ENCODE measurements at regions not wholly inside any gene's neighbourhood (a gene's known extent, or its start where the extent isn't known, plus 50 kb on each side); places are given as distances from the start of the nearest gene placed in this dataset.

GRCh38 chr18:68505178-68505574, 209.7 kb downstream of the TMX3 start:
- H3K36me3 ChIP-seq (ENCODE audit: control insufficient read depth in 4 of 4, insufficient read depth in 3 of 4, low read depth in 1 of 4, low read length in 3 of 4): no peaks in the 10 kb centered on the region
- no peak for DNase-seq (ENCODE audit: low spot score)
- H3K9me3 ChIP-seq (ENCODE audit: control insufficient read depth in 4 of 4, low read length in 3 of 4): no peaks in the 10 kb centered on the region
- H3K27me3 ChIP-seq (ENCODE audit: control insufficient read depth in 4 of 4, insufficient read depth in 4 of 4, low read length in 3 of 4): peaks cover 0 to 6% (median 0%) of the 10 kb centered on the region in 4 donors
- no peak overlapping the region for H3K4me3 ChIP-seq (ENCODE audit: low read depth in 1 of 3, low read length in 3 of 3)
- H3K4me1 ChIP-seq (ENCODE audit: control insufficient read depth in 4 of 4, insufficient read depth in 4 of 4, low read length in 3 of 4): no peaks in the 10 kb centered on the region
- WGBS: 66% methylated on average over 3 of the region's 3 CpGs
- TF ChIP-seq JUND (IDR thresholded peaks at IDR 0.05) (no peak), CTCF (IDR thresholded peaks at IDR 0.05; ENCODE audit: low read depth, low read length, missing input control) (no peak), RXRA (IDR thresholded peaks at IDR 0.05) (no peak), HNF4G (IDR thresholded peaks at IDR 0.05) (no peak)
- no peak overlapping the region for H3K9ac ChIP-seq (ENCODE audit: low read depth in 1 of 2, low read length in 2 of 2)
- no peak overlapping the region for H3K27ac ChIP-seq (ENCODE audit: low read depth in 1 of 2, low read length in 2 of 2)

DNA sequence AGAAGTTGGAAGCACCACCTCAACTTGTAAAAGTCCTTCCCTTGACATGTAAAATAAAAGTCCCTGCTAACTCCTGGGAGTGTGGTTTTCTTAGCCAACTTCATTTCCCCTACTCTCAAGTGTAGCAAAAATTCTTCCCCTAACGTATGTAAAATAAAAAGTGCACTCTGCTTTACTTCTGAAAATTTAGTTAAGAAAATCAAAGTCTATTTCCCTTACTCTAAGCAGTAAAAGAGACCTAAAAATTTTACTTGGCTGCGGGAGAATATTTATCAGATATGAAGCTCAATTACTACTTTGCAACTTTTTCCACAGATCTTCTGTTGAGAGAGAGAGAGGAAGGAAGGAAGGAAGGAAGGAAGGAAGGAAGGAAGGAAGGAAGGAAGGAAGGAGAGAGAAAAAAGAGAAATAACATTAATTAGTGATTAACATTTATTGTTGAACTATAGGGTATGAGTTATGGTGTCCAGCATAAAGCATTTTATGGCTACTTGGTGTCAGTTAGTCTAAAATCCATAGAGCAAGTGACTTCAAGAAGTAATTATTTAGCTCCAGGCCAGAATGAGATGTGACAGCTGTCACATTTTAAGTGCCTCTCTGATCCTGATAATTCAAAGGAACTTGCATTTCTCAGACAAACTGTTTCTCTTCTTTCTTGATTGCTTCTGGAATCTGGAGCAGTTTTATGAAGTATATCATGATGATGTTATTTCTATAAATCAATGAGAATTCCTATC, 210.3 kb downstream of the TMX3 start:
- no peak for DNase-seq (ENCODE audit: low spot score)
- TF ChIP-seq TAF1 (conservative IDR thresholded peaks at IDR 0.05) (no peak), REST (IDR thresholded peaks at IDR 0.05) (no peak), MAX (IDR thresholded peaks at IDR 0.05) (no peak), SP1 (IDR thresholded peaks at IDR 0.05) (no peak), FOXA1 (IDR thresholded peaks at IDR 0.05) (no peak), HNF4G (IDR thresholded peaks at IDR 0.05) (no peak), RAD21 (IDR thresholded peaks at IDR 0.05) (no peak), HNF4A (conservative IDR thresholded peaks at IDR 0.05) (no peak), CTCF (IDR thresholded peaks at IDR 0.05; ENCODE audit: low read depth, low read length, missing input control) (no peak), RXRA (IDR thresholded peaks at IDR 0.05) (no peak)
- TF ChIP-seq, protein P1, sequence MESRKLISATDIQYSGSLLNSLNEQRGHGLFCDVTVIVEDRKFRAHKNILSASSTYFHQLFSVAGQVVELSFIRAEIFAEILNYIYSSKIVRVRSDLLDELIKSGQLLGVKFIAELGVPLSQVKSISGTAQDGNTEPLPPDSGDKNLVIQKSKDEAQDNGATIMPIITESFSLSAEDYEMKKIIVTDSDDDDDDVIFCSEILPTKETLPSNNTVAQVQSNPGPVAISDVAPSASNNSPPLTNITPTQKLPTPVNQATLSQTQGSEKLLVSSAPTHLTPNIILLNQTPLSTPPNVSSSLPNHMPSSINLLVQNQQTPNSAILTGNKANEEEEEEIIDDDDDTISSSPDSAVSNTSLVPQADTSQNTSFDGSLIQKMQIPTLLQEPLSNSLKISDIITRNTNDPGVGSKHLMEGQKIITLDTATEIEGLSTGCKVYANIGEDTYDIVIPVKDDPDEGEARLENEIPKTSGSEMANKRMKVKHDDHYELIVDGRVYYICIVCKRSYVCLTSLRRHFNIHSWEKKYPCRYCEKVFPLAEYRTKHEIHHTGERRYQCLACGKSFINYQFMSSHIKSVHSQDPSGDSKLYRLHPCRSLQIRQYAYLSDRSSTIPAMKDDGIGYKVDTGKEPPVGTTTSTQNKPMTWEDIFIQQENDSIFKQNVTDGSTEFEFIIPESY (IDR thresholded peaks at IDR 0.05): no peak
- Histone ChIP-seq H3K9me3 (ENCODE audit: control insufficient read depth in 4 of 4, low read length in 3 of 4) (no peaks in the 10 kb centered on the region), H3K36me3 (ENCODE audit: control insufficient read depth in 4 of 4, insufficient read depth in 3 of 4, low read depth in 1 of 4, low read length in 3 of 4) (no peaks in the 10 kb centered on the region), H3K4me1 (ENCODE audit: control insufficient read depth in 4 of 4, insufficient read depth in 4 of 4, low read length in 3 of 4) (no peaks in the 10 kb centered on the region), H3K9ac (ENCODE audit: low read depth in 1 of 2, low read length in 2 of 2) (no peak overlapping the region), H3K27ac (ENCODE audit: low read depth in 1 of 2, low read length in 2 of 2) (no peak overlapping the region), H3K27me3 (ENCODE audit: control insufficient read depth in 4 of 4, insufficient read depth in 4 of 4, low read length in 3 of 4) (peaks cover 0 to 6% (median 0%) of the 10 kb centered on the region in 4 donors), H3K4me3 (ENCODE audit: low read depth in 1 of 3, low read length in 3 of 3) (no peak overlapping the region)
- WGBS: 60% methylated on average over 2 of the region's 2 CpGs

Measured in liver (tissue), 8 donors.